Endothelial cell of umbilical vein (primary cell): ENCODE measurements at regions not wholly inside any gene's neighbourhood (a gene's known extent, or its start where the extent isn't known, plus 50 kb on each side); places are given as distances from the start of the nearest gene placed in this dataset.

ENCODE experiments used
- EZH2 ChIP-seq: IDR thresholded peaks from 2 replicates; pipeline ENCODE4 v1.6.1; 2012; ENCODE audit warnings: borderline replicate concordance, low read depth, mild to moderate bottlenecking, moderate library complexity, low read length, inconsistent platforms; ENCODE audit not compliant: severe bottlenecking
- FOS ChIP-seq: IDR thresholded peaks from 2 replicates; pipeline ENCODE4 v1.6.1; 2011; ENCODE audit warnings: mild to moderate bottlenecking, low read length, moderate library complexity, borderline replicate concordance; ENCODE audit not compliant: insufficient read depth
- POLR2A ChIP-seq: IDR thresholded peaks from 2 replicates; pipeline ENCODE4 v1.6.1; 2012; ENCODE audit warnings: low read depth, mild to moderate bottlenecking, control low read depth, low read length
- TF ChIP-seq, protein P1 (sequence below), 2 donors: IDR thresholded peaks; 1 replicate in 1 of 2; 2 replicates in 1 of 2; pipeline ENCODE4 v1.5.1; 2011; ENCODE audit warnings: low read length in 2 of 2, mild to moderate bottlenecking in 2 of 2, moderate library complexity in 2 of 2, control low read depth in 1 of 2, inconsistent platforms in 1 of 2, low read depth in 1 of 2; ENCODE audit not compliant: insufficient read depth in 1 of 2; ENCODE audit errors: extremely low read depth in 1 of 2

DNA sequence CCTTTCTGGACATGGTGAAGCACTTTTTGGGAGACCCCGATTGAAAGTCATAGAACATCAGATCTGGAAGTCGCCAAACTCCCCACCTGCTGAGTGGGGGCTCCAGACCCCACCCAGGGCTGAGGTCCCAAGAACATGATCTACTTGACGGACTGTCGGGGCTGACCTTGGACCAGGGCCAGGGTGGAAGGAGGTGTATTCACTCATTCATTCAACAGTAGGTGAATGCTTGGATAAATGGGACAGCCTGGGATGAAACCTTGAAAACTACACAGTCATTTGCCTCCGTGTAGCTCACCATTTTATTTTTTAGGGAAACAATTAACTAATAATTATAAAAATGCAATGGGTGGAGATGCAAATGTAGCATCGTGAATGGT, 629.0 kb downstream of the BRD1 start:
- TF ChIP-seq, protein P1, sequence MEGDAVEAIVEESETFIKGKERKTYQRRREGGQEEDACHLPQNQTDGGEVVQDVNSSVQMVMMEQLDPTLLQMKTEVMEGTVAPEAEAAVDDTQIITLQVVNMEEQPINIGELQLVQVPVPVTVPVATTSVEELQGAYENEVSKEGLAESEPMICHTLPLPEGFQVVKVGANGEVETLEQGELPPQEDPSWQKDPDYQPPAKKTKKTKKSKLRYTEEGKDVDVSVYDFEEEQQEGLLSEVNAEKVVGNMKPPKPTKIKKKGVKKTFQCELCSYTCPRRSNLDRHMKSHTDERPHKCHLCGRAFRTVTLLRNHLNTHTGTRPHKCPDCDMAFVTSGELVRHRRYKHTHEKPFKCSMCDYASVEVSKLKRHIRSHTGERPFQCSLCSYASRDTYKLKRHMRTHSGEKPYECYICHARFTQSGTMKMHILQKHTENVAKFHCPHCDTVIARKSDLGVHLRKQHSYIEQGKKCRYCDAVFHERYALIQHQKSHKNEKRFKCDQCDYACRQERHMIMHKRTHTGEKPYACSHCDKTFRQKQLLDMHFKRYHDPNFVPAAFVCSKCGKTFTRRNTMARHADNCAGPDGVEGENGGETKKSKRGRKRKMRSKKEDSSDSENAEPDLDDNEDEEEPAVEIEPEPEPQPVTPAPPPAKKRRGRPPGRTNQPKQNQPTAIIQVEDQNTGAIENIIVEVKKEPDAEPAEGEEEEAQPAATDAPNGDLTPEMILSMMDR (IDR thresholded peaks at IDR 0.05; ENCODE audit: extremely low read depth in 1 of 2, insufficient read depth in 1 of 2, low read depth in 1 of 2, low read length in 2 of 2) = no peak
- TF ChIP-seq FOS (no peak), EZH2 (no peak), POLR2A (no peak)
